H1 (cell line): ENCODE measurements at regions not wholly inside any gene's neighbourhood (a gene's known extent, or its start where the extent isn't known, plus 50 kb on each side); places are given as distances from the start of the nearest gene placed in this dataset.

ENCODE experiments used
- CTCF ChIP-seq, 3 experiments: IDR thresholded peaks; 1 replicate in 2 of 3; 2 replicates in 1 of 3; pipeline versions ENCODE4 v1.5.1 to v1.6.1; 2011; ENCODE audit warnings: low read length in 3 of 3, mild to moderate bottlenecking in 3 of 3, inconsistent platforms in 2 of 3, low read depth in 1 of 3, moderate library complexity in 1 of 3; ENCODE audit not compliant: insufficient read depth in 1 of 3; ENCODE audit errors: control extremely low read depth in 1 of 3
- GABPA ChIP-seq: IDR thresholded peaks from 2 replicates; pipeline ENCODE4 v1.6.1; 2011; ENCODE audit warnings: mild to moderate bottlenecking, low read length, moderate library complexity, borderline replicate concordance; ENCODE audit not compliant: insufficient read depth
- RAD21 ChIP-seq, 2 experiments: IDR thresholded peaks in 1 of 2; conservative IDR thresholded peaks in 1 of 2; 2 replicates each; pipeline ENCODE4 v1.6.1; 2011; ENCODE audit warnings: low read depth in 2 of 2, low read length in 2 of 2, improper control_type of control experiment in 1 of 2, inconsistent platforms in 1 of 2, mild to moderate bottlenecking in 1 of 2, moderate library complexity in 1 of 2

DNA sequence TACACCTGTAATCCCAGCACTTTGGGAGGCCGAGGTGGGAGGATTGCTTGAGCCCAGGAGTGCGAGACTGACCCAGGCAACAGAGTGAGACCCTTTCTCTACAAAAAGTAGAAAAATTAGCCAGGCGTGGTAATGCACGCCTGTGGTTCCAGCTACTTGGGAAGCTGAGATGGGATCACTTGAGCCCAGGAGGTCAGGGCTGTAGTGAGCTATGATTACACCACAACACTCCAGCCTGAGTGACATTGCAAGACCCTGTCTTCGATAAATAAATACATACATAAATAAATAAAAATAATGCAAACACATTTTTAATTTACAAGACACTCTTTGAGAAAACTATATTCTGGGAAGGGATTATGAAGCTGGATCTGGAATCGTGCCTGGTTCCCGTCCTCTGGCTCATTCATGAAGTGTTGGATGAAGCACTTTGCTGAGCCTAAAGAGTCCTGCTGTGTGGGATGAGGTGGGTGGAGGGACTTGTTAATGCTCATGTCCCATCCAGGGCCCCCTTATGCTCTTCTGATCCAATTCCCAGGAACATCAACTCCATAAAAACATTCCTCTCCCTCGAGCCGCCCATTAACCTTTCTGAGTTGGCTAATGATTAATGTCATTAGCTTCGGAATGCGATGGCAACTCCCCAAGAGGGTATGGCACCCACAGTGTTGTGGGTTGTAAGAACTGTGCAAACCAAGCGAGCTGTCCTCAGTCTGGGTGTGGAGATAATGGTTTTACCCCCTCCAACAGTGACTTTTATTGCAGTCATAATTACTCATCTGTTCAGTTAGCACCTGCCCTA is 236.3 kb downstream of the BAMBI start (continued):
- TF ChIP-seq CTCF (IDR thresholded peaks at IDR 0.05; ENCODE audit: control extremely low read depth in 1 of 3, insufficient read depth in 1 of 3, low read depth in 1 of 3, low read length in 3 of 3), result no peak
- TF ChIP-seq GABPA, result no peak
- no peak for TF ChIP-seq RAD21 (IDR thresholded peaks at IDR 0.05 in 1 of 2, conservative IDR thresholded peaks at IDR 0.05 in 1 of 2; ENCODE audit: low read depth in 2 of 2, low read length in 2 of 2)
